ENCODE measurements at regions not wholly inside any gene's neighbourhood (a gene's known extent, or its start where the extent isn't known, plus 50 kb on each side); places are given as distances from the start of the nearest gene placed in this dataset.
A peak's percentile ranks its signal among the peaks of the same experiment; 100 is the strongest.

- ChIA-PET CTCF (no interaction called here), POLR2A (ENCODE audit: unreplicated experiment) (no interaction called here)
- H3K9me2 ChIP-seq (replicated peaks; ENCODE audit: low read length) = no peaks in the 10 kb centered on the region
- H3K9me3 ChIP-seq (ENCODE audit: low read length) = no peaks in the 10 kb centered on the region
- no peaks in the 10 kb centered on the region for H3K27me3 ChIP-seq (ENCODE audit: low read length)
- TF ChIP-seq, protein P1, sequence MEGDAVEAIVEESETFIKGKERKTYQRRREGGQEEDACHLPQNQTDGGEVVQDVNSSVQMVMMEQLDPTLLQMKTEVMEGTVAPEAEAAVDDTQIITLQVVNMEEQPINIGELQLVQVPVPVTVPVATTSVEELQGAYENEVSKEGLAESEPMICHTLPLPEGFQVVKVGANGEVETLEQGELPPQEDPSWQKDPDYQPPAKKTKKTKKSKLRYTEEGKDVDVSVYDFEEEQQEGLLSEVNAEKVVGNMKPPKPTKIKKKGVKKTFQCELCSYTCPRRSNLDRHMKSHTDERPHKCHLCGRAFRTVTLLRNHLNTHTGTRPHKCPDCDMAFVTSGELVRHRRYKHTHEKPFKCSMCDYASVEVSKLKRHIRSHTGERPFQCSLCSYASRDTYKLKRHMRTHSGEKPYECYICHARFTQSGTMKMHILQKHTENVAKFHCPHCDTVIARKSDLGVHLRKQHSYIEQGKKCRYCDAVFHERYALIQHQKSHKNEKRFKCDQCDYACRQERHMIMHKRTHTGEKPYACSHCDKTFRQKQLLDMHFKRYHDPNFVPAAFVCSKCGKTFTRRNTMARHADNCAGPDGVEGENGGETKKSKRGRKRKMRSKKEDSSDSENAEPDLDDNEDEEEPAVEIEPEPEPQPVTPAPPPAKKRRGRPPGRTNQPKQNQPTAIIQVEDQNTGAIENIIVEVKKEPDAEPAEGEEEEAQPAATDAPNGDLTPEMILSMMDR (conservative IDR thresholded peaks at IDR 0.05; ENCODE audit: low read depth, low read length) = no peak
- TF ChIP-seq EZH2 (IDR thresholded peaks at IDR 0.05; ENCODE audit: low read length, unreplicated experiment) = no peak
- H4K20me1 ChIP-seq (ENCODE audit: low read length) = no peaks in the 10 kb centered on the region
- no peaks in the 10 kb centered on the region for H3F3A ChIP-seq (ENCODE audit: low read length, unreplicated experiment)
- H2AFZ ChIP-seq (ENCODE audit: low read length) = no peak overlapping the region
- H3K4me1 ChIP-seq (ENCODE audit: insufficient read depth, low read length) = peaks cover 31% of the 10 kb centered on the region
- no peaks in the 10 kb centered on the region for H3K36me3 ChIP-seq (ENCODE audit: low read depth, low read length)
- DNase-seq (no peak), ATAC-seq (no peak)
- intact Hi-C loops (cut with micrococcal nuclease) = no loop called here
- no TSS peak for BruUV-seq (replicated peaks)
- no peak overlapping the region for H3K9ac ChIP-seq (ENCODE audit: low read length)
- H3K4me3 ChIP-seq (ENCODE audit: low read length) = no peak overlapping the region
- no peak overlapping the region for H3K4me2 ChIP-seq (ENCODE audit: low read length)
- H3K27ac ChIP-seq (ENCODE audit: low read length) = no peak overlapping the region
- no peaks in the 10 kb centered on the region for H3K79me2 ChIP-seq (ENCODE audit: low read length)
Observed at GRCh38 chr9:86724529-86724928, 222.8 kb downstream of the GAS1 start.

GRCh38 chr9:86723346-86723745 is 224.0 kb downstream of the GAS1 start:
- H3K27me3 ChIP-seq (ENCODE audit: low read length) = no peaks in the 10 kb centered on the region
- H3K36me3 ChIP-seq (ENCODE audit: low read depth, low read length) = no peaks in the 10 kb centered on the region
- H3K79me2 ChIP-seq (ENCODE audit: low read length) = no peaks in the 10 kb centered on the region
- no peaks in the 10 kb centered on the region for H3F3A ChIP-seq (ENCODE audit: low read length, unreplicated experiment)
- DNase-seq (no peak), ATAC-seq (no peak)
- no TSS peak for BruUV-seq (replicated peaks)
- no peak overlapping the region for H2AFZ ChIP-seq (ENCODE audit: low read length)
- POLR2A ChIA-PET (ENCODE audit: unreplicated experiment) = no interaction called here
- no peak for TF ChIP-seq EZH2 (IDR thresholded peaks at IDR 0.05; ENCODE audit: low read length, unreplicated experiment)
- TF ChIP-seq, protein P1 (conservative IDR thresholded peaks at IDR 0.05; ENCODE audit: low read depth, low read length) = no peak
- no peak for TF ChIP-seq EZH2phosphoT487 (IDR thresholded peaks at IDR 0.05; ENCODE audit: borderline replicate concordance, low read length)
- no peak overlapping the region for H3K27ac ChIP-seq (ENCODE audit: low read length)
- H3K9ac ChIP-seq (ENCODE audit: low read length) = no peak overlapping the region
- H4K20me1 ChIP-seq (ENCODE audit: low read length) = no peaks in the 10 kb centered on the region
- no peak overlapping the region for H3K4me3 ChIP-seq (ENCODE audit: low read length)
- no peaks in the 10 kb centered on the region for H3K9me2 ChIP-seq (replicated peaks; ENCODE audit: low read length)
- CTCF ChIA-PET = no interaction called here
- H3K4me2 ChIP-seq (ENCODE audit: low read length) = peak overlapping the region; percentile 81; the same call in 1 of the 2 replicates
- intact Hi-C loops (cut with micrococcal nuclease) = no loop called here
- H3K4me1 ChIP-seq (ENCODE audit: insufficient read depth, low read length) = peaks cover 31% of the 10 kb centered on the region
- no peaks in the 10 kb centered on the region for H3K9me3 ChIP-seq (ENCODE audit: low read length)

DNA sequence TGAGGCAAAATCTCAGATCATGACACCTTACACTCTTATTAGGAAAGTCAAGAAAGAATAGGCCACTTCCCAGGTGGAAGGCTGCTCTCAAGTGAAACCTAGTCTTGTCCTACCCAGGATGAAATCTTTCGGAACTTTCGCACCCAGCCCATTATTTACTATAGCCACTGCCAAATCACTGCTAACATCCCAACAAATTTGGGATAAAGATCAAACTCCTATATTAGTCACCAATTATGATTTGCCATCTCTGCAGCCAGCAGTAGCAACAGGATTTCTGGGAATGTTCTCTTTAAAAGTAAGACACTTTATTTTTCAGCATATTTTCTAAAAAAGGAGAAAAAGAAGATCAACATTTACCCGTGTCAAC is 224.6 kb downstream of the GAS1 start:
- Histone ChIP-seq H3K4me1 (ENCODE audit: insufficient read depth, low read length) (peaks cover 31% of the 10 kb centered on the region), H3K9me2 (replicated peaks; ENCODE audit: low read length) (no peaks in the 10 kb centered on the region), H3K4me2 (ENCODE audit: low read length) (peak overlapping the region; percentile 81), H3K9me3 (ENCODE audit: low read length) (no peaks in the 10 kb centered on the region), H3K79me2 (ENCODE audit: low read length) (no peaks in the 10 kb centered on the region), H4K20me1 (ENCODE audit: low read length) (no peaks in the 10 kb centered on the region), H3K27me3 (ENCODE audit: low read length) (no peaks in the 10 kb centered on the region), H3K9ac (ENCODE audit: low read length) (peak overlapping the region; percentile 33; the same call in 1 of the 2 replicates), H2AFZ (ENCODE audit: low read length) (no peak overlapping the region), H3F3A (ENCODE audit: low read length, unreplicated experiment) (no peaks in the 10 kb centered on the region), H3K27ac (ENCODE audit: low read length) (peak overlapping the region; percentile 100), H3K36me3 (ENCODE audit: low read depth, low read length) (no peaks in the 10 kb centered on the region), H3K4me3 (ENCODE audit: low read length) (no peak overlapping the region)
- BruUV-seq (replicated peaks) = no TSS peak
- intact Hi-C loops (cut with micrococcal nuclease) = no loop called here
- DNase-seq = no peak
- ChIA-PET POLR2A (ENCODE audit: unreplicated experiment) (no interaction called here), CTCF (no interaction called here)
- no peak for ATAC-seq
- no peak for TF ChIP-seq EZH2 (IDR thresholded peaks at IDR 0.05; ENCODE audit: low read length, unreplicated experiment)
- TF ChIP-seq, protein P1 (conservative IDR thresholded peaks at IDR 0.05; ENCODE audit: low read depth, low read length) = no peak
- no peak for TF ChIP-seq EZH2phosphoT487 (IDR thresholded peaks at IDR 0.05; ENCODE audit: borderline replicate concordance, low read length)

Data from PC-3 (cell line).